ENCODE measurements at regions not wholly inside any gene's neighbourhood (a gene's known extent, or its start where the extent isn't known, plus 50 kb on each side); places are given as distances from the start of the nearest gene placed in this dataset.

DNA sequence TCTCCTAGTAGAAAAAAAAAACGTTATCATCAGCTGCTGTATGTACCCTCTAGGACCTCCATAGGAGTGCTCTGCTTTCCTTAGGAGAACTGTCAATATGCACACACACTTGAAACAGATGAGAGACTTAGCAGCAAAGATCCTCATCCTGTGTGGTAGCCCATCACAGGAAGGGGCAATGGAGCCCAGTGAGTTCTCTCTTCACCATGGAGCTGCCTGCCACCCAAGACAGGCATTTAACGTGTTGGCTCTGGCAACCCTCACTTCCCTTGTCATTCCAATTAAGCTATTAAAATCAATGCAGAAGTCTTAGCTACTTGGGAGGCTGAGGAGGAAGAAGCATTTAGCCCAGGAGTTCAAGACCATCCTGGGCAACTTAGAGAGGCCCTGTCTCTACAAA lies 64.8 kb upstream of the PLEKHA5 start:
- DNase-seq: no peak

DNA sequence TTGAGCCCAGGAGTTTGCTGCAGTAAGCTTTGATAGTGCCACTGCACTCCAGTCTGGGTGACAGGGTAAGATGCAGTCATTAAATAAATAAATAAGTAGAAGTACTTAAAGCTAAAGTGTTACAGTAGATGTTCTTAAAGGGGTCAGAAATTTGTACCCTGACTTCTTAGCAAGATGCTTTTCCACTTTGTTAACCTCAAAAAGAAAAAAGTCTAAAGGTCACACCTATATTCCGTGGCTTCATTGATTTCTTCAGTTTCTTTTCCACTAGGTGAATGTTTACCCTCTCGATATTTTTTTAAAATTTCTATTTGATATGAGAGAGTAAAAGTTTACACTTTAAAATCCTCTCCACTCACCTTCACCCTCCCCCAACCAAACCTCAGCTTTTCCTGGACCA lies 64.3 kb upstream of the PLEKHA5 start:
- DNase-seq: no peak

DNA sequence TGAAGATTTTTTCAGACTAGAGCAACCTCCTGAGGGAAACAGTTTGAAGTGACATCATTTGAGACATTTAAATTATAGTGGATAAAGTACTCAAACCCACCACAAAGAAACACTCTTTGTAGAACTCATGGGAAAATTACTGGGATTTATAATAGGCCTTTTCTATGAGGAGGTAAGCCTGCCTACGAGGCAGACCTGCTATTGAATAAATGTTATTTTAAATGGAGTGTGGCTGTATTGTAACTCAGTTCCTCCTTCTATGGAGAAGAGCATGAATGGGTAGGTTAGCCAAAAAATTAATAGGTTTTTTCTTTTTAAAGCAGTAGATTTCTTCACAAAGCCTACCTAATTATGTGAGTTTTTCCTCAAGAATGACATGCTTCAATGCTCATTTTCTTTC lies 63.7 kb upstream of the PLEKHA5 start:
- no peak for DNase-seq

DNA sequence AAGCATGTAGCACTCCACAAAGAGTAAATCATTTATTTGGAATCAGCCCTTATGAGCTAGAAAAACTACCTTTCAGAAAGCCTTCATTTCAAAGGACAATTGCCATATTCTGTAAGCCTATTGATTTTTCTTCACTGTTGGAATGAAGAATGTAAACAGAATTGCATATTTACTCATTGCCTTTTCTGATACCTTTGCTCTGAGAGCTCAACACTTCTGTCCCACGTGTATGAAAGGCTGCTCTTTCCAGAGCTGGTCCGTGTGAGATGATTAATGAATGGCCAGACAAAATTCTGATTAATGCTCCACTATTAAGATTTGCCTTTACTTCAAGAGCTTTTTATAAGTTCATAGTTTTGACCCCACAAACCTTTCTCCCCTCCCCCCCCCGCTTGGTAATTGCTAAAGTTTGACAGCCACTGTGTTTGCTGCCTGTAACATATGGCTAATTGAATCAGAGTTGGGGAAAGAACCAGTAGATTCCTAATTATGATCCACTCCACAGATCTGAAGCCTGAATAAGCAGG lies 63.0 kb upstream of the PLEKHA5 start:
- no peak for DNase-seq

DNA sequence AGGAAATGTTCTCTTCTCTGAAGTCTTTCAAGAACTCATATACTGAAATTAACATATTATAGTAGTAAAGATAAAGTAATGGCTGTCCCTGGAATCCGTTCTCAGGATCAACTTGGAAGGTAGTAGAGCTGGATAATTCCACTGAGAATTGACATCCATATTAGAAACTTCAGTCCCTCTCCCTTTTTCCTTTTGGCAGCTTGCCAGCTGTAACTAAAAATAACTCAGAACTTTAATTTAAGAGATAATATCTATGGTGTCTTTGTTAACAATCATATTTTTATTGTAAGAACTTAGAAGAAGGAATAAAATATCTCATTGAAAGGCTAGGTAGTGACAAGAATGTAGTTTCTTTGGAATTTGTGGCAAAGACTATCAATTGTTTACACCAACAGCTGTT lies 61.4 kb upstream of the PLEKHA5 start:
- DNase-seq: no peak

GRCh38 chr12:19070341-19070740 lies 59.2 kb upstream of the PLEKHA5 start:
- DNase-seq: no peak

- DNase-seq: peak; percentile 46
These were observed 54.8 kb upstream of the PLEKHA5 start for GRCh38 chr12:19074700-19075099.

- no peak for DNase-seq
These were observed 53.7 kb upstream of the PLEKHA5 start for GRCh38 chr12:19075711-19076340.

All from OCI-M1 (cell line).